ENCODE measurements at regions not wholly inside any gene's neighbourhood (a gene's known extent, or its start where the extent isn't known, plus 50 kb on each side); places are given as distances from the start of the nearest gene placed in this dataset.
A peak's percentile ranks its signal among the peaks of the same experiment; 100 is the strongest.

DNA sequence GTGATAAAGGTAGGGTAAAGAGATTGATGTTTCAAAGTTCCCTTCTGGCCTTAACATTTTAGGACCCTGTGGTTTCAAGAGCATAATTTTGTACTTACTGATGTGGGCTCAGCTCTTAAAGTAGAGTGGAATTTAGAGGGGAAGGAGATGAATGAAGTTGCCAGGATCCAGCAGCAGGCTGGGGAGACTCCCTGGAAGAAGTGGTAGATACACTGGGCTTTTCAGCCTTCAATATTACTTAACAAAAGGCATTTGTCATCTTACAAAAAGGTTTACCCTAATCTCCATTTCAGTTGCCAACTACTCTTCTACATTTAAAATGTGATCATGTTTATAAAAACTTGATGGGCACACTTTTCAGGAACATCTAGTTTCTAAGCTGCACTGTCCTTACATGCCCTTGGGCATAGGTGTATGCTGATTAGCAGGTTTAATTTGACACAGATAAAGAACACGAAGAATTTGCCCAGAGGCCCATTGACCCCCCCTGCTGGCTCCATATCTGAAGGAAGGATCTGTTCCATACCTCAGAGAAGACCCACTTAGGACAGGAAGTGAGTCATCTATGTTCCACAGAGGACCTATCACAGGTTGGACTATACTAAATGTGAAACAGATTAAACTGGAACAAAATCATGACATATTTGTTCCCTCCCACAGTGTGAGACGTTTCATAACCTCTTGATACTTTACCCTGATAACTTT is 93.0 kb upstream of the LPP start:
- TF ChIP-seq, protein P1, sequence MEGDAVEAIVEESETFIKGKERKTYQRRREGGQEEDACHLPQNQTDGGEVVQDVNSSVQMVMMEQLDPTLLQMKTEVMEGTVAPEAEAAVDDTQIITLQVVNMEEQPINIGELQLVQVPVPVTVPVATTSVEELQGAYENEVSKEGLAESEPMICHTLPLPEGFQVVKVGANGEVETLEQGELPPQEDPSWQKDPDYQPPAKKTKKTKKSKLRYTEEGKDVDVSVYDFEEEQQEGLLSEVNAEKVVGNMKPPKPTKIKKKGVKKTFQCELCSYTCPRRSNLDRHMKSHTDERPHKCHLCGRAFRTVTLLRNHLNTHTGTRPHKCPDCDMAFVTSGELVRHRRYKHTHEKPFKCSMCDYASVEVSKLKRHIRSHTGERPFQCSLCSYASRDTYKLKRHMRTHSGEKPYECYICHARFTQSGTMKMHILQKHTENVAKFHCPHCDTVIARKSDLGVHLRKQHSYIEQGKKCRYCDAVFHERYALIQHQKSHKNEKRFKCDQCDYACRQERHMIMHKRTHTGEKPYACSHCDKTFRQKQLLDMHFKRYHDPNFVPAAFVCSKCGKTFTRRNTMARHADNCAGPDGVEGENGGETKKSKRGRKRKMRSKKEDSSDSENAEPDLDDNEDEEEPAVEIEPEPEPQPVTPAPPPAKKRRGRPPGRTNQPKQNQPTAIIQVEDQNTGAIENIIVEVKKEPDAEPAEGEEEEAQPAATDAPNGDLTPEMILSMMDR (IDR thresholded peaks at IDR 0.05; ENCODE audit: insufficient read depth, low read depth, low read length): no peak
- peak; percentile 75 for DNase-seq (ENCODE audit: low read depth)
- no peak overlapping the region for H3K4me3 ChIP-seq (ENCODE audit: low read depth, low read length)

DNA sequence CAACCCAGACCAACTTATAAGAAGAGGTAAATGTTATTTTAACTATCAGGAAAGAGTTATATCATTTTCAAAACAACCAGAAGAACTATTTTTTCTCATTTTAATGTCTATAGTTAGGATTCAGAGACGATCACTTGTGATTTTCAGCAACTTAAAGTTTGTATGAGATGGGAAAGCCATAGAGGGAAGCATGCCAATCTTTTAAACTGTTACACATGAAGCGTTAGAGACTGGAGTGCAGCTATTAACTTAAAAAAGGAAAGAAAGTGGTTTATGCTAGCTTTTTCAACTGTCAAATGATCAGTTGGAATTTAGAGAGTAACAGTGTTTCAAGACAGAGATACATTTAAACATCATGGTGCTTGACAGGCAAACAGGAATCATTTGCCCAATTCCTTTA is 91.7 kb upstream of the LPP start:
- TF ChIP-seq, protein P1 (IDR thresholded peaks at IDR 0.05; ENCODE audit: insufficient read depth, low read depth, low read length): no peak
- no peak for DNase-seq (ENCODE audit: low read depth)
- no peak overlapping the region for H3K4me3 ChIP-seq (ENCODE audit: low read depth, low read length)

DNA sequence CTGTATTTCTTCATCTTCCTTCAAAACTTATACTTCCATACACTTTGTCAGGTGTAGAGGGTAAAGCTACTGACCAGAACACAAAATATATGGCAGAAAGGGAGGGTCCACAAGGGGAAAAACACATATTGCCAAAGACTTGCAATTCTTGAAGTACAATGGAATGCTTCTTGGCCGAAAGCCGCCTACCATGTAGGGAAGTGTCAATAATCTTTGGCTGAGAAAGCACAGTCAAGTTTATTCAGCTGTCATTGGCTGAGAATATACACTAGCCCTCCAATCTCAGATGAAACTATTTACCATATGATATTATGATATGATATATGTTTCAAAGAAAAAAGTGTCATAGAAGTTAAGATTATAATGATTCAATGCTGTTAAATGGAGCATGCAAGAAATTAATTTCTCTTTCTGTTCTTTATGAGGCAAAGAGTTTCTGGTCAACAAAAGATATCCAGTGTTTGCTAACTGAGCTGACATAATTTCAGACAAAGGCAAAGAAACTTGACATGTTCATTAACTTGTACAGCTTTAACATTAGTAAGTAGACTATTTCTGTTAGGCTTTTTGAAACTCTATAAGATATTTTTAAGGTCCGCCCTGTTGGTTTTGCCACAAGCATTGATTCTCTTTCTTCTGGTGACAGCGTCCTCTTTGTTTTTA is 89.0 kb upstream of the LPP start:
- H3K4me3 ChIP-seq (ENCODE audit: low read depth, low read length): no peak overlapping the region
- no peak for DNase-seq (ENCODE audit: low read depth)
- TF ChIP-seq, protein P1 (IDR thresholded peaks at IDR 0.05; ENCODE audit: insufficient read depth, low read depth, low read length): no peak

DNA sequence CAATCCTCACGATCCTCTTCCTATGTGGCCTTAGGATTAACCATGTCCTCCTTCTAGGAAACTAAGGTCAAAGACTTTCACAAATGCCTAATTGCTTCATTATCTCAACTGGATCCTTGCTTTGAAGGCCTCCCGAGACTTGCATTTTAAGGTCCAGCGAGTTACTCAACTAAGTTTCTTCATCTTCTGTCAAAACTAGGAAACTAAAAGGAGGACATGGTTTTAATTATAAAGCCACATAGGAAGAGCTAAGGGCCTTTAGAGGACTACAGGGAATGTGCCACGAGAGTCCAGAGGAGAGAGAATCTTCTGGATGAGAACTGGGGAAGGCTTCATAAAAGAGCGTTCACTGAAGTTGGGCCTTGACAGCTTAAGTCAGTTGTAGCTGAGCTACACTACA is 87.8 kb upstream of the LPP start:
- no peak overlapping the region for H3K4me3 ChIP-seq (ENCODE audit: low read depth, low read length)
- TF ChIP-seq, protein P1 (IDR thresholded peaks at IDR 0.05; ENCODE audit: insufficient read depth, low read depth, low read length): no peak
- DNase-seq (ENCODE audit: low read depth): no peak

DNA sequence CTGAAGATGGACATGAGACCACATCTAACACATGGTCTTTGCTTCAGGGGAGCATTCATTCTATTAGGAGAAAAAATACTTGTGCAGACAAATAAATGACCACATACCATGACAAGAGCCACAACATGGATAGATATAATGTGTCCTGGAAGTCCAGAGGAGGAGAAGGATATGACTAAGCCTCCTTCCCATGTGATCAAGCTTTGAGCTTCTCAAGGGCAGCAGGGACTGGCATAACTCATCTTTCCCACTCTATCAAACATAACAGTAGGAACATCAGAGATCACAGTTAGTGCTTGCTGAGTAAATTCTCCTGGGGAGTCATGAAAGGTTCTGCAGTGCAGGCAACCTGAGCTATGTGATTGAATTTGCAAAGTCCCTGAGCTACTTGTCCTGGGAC is 86.0 kb upstream of the LPP start:
- DNase-seq (ENCODE audit: low read depth): peak; percentile 63
- no peak overlapping the region for H3K4me3 ChIP-seq (ENCODE audit: low read depth, low read length)
- TF ChIP-seq, protein P1 (IDR thresholded peaks at IDR 0.05; ENCODE audit: insufficient read depth, low read depth, low read length): no peak

DNA sequence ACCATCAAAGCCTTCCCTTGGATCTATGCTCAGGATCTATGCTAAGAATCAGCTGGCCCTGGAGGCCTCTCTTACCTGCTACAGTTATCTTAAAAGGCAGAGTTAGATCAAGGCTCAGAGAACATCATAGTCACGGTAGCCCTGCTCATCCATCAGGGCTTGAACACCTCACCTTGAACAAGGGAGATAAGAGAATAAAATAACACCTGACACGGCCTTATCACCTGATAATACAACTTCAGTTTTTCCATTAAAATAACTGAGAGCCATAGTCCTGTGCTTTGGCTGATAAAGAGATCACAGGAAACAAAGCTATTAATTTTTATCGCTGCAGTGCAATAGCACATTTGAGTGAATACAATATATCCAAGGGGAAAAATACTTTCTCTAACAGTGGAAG is 85.6 kb upstream of the LPP start:
- DNase-seq (ENCODE audit: low read depth): no peak
- no peak overlapping the region for H3K4me3 ChIP-seq (ENCODE audit: low read depth, low read length)
- TF ChIP-seq, protein P1 (IDR thresholded peaks at IDR 0.05; ENCODE audit: insufficient read depth, low read depth, low read length): no peak

All from fibroblast of villous mesenchyme (primary cell).